HG02840 (cell line): ENCODE measurements at regions not wholly inside any gene's neighbourhood (a gene's known extent, or its start where the extent isn't known, plus 50 kb on each side); places are given as distances from the start of the nearest gene placed in this dataset.

ENCODE experiments used
- ATAC-seq: cut with Tn5 transposase; IDR thresholded peaks from one replicate; pipeline ENCODE4 v1.9.1; 2021; ENCODE audit warnings: mild to moderate bottlenecking, moderate library complexity, moderate number of reproducible peaks; ENCODE audit not compliant: unreplicated experiment, low FRiP score

DNA sequence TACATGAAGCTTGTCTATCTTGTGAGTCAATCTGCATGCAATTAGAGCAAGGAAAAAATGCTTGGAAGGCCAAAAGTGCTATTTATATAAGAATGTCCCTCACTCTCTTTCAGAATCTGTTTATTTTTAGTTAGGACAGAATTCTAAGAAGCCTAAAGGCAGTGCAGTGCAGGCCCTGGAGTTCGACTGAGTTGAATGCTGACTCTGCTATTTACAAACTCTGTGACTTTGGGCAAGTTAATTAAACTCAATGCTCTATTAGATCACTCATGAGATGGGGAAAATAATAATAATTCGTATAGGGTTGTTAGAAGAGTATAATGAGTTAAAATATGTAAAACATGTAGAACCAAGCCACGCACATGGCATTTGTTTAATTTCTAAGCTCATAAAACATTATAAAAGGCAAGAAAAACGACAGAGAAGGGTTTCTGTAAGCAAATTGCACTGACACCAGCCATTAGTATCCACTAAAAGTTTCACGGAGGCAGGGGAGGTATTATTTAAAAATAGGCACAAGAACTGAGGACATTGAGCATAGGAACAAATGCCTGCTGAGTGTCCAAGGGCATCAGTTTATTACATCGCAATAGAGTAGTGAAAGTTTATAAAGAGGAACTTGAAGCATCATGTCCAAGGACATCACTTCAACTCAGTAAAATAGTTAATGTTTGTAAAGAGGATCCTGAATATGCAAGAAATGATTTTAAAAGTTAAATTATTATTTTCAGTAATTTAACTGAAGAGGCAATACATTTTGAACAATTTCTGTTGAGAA, 115.0 kb upstream of the INPP4B start:
- no peak for ATAC-seq

DNA sequence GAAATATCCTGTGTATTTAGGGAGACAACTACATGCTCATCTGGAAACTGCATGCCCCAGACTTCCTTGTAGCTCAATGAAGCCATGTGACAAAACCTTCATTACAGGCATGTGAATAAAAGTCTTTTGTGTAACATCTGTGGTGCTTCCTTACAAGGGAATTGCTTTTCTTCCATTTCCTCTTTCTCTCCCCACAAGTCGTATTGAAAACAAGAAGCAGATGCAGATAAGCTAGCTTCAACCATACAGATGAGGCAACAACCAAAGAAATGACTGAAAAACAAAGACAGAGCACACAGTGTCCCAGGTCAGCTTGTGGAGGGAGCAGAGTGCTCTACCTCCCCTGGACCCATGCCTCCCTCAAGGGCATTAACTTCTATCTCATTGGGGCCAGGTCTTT, 115.8 kb upstream of the INPP4B start:
- ATAC-seq, result no peak

DNA sequence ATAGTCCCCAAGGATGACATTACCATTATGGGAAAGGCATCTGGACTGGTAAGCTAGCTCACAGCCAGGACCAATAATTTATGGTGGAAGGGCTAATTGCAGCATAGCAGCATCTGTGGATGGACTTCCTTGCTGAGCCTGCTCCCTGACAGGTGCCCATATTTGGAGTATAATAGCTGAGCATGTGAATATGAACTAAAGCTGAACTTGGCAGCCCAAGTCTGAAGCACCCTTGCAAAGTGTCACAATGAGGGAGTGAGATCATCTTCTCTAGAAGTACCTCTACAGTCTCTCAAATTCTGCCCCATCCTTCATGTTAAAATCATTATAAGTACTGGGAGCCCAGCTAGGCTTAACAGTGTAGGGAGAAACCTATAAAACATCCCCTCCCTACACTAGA, 128.2 kb upstream of the INPP4B start:
- ATAC-seq, result no peak

DNA sequence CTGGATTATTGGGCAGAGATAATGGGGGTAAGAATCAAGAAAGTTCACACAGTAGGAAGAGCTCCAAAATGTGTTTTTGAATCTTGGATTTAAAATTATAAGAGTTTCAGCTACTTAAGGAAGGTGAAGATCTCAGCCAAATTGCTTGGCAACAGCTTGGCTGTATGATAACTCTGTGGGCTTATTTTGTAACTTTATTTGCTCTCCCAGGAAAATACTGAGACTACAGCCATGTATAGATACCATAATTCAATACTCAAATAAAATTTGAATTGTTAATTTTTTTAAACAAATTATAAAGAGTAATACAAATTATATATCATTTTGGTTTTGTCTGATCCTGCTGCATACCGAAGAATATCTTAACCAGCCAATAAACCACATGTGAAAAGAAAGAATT, 129.5 kb upstream of the INPP4B start:
- no peak for ATAC-seq

DNA sequence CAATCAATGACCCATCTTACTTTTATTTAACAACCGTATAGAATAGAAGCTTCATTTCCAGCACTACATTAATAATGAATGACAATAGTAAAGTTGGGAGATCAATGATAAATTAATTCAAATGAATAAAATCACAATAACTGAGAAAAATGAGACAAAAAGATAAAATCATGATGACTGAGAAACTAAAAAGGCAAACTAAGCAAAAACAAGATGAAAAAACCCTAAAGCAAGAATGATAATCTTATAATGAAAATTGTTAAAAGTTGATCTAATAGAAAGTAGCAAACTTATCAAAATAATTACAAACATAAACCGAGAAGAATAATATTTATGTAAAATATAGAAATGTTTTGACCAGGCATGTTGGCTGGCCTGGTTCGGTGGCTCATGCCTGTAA, 130.4 kb upstream of the INPP4B start:
- no peak for ATAC-seq

DNA sequence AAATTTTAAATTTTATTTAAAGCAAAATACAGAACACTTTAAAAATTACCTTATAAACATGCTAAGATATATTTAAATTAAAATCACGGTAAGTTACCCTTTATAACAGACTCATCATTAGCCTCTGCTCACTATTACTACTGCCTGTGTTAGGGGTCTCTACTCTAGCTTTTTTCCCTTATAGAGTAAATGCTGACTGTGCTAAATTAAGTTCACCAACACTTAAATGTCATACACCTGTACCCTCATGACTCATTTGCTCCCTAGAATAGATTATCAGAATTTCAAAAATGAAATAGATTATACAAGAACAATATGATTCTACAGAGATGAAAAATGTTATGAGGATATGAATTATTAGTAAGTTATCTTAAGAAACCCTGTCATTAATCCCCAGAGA, 131.1 kb upstream of the INPP4B start:
- no peak for ATAC-seq

DNA sequence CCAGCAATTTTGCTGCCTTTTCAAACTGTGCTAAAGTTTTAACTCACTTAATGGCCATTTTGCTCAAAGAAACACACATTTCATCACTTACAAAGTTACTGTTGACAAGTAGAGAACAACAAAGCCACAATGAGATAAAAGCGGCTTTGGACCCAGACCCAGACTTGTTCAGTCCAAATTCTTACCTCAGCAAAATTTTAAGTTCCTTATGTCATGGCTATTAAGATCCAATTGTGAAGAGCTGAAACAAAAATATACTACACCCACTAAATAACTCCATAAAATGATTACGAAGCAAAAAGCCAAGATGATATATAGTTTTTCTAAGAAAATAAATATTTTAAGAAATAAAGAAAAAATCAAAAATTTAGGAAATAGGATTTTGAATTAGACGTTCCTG, 137.0 kb upstream of the INPP4B start:
- no peak for ATAC-seq

DNA sequence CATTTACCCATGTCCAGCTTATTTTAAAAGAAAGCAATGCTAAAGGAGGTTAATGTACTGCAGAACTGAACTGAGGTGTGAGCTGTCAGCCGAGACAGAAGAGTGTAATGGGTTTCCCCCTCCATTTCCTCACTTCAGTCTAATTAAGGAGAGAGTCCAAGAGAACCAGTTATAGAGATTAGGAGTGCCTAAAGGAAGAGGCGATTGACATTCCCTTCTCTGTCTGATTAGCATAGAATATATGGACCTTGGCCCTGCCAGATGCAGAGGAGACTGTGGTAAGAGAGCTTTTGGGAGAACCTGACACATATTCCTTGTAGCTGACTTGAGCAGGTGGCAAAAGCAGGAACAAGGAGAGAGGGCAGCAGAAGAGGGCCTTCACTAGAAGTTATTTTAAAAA, 137.5 kb upstream of the INPP4B start:
- no peak for ATAC-seq

DNA sequence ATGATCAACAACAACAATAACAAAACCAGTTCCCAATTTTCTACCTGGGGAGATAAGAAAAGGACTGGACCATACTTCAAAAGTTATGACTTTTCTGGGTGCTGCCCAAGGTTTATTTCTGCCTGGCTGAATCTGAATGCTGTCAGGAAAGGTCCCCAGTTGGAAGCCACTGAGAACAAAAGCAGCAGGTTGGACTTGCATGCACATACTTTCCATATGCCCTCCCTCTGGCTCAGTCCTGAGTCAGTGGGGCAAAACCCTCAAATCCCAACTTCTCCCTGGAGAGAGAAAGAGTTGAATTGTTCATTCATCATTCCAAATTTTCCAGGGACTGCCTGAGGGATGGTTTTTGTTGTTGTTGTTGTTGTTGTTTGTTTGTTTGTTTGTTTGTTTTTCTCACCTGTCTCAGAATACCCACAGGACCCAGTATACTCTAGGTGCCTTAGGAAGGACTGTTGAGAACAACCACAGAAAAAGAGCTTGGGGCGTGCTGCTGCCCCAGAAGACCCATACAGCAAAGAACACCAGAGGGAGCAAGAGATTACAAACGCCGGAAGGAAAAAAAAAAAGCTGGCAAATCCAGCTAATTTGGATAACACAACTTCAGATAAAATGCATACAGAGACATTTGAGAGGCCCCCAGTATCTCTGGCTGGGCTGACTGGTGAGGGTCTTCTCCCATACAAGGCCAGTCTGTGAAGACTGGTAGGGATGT, 138.9 kb upstream of the INPP4B start:
- ATAC-seq, result no peak

DNA sequence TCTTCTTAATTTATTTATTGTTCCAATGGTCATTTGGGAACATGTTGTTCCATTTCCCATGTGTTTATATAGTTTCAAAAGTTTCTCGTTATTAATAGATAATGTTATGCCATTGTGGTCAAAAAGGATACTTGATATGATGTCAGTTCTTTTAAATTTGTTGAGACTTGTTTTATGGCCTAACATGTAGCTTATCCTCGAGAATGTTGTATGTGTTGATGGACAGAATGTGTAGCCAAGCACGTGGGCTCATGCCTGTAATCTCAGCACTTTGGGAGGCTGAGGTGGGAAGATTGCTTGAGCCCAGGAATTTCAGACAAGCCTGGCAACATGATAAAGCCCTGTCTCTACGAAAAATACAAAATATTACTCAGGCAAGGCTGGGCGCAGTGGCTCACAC, 168.5 kb upstream of the USP38 start:
- ATAC-seq, result no peak

DNA sequence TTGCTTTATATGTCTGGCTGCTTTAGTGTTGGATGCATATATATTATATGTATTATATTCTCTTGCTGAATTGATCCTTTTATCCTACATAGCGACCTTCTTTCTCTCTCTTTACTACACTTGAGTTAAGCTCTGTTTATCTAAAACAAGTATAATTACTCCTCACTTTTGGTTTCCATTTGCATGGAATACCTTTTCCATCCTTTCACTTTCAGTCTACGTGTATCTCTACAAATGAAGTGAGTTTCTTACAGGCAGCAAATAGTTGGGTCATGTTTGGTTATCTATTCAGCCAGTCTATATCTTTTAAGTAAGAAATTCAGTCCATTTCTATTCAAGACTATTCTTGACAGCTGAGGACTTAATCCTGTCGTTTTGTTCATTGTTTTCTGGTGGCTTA, 167.5 kb upstream of the USP38 start:
- ATAC-seq, result no peak

DNA sequence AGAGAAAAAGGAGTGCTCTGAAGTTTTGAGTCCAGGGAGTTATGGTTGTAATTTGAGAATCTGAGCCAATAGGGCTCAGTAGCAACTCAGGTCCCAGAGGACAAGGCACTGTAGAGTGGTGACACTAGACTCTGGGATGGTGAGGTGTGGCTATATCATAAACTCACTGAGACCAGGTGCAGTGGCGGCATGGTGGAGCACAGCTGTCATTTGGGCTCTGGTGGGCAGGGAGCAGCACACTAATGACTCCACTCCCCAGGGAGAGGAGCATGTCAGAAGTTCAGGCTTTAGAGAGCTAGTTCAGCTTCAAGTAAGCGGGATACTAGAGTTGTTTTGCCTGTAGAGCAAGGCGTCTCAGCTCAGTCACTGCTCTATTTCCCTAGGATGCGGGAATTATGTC, 165.4 kb upstream of the USP38 start:
- no peak for ATAC-seq

DNA sequence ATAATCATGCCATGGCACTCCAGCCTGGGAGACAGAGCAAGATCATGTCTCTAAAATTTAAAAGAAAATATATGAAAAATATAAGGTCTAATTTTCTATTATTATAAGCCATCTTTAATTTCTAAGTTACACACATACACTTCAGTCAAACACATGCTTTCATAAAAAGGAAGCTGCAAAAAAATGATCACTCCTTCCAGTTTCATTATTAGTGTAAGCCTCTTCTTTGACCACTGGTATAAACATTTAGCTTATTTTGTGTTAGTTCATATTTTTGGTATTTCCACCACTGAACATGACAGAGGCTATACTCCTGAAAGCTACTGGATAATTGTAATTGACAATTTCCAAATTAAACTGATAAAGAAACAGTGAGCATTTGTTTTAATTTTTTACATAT, 163.3 kb upstream of the USP38 start:
- peak; percentile 72 for ATAC-seq

DNA sequence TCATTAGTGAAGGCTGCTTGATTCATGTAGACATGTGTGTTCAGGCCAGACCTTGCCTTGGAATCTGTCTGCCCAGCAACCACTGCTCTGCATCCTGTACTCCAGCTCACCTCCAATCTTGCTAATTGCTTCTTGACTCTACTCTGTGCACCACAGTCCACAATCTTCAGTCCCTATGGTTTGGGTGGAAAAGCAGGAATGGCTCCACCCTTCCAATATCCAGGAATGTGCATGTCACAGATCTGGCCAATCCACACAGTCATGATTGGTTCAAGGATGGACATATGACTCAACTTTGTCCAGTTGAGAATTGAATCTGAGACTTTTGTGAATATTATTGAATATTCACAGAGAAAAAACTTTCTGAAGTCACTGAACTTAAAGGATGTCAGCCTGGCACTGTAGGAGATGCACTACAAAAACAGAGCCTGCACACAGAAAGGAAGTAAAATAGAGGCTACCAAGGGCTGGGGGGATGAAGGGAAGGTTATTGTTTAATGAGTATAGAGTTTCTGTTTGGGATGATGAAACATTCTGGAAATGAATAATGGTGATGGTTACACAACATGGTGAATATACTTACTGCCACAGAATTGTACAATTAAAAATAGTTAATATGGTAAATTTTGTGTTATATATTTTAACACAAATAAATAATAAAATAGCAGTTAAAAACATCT, 161.3 kb upstream of the USP38 start:
- ATAC-seq, result peak; percentile 35

DNA sequence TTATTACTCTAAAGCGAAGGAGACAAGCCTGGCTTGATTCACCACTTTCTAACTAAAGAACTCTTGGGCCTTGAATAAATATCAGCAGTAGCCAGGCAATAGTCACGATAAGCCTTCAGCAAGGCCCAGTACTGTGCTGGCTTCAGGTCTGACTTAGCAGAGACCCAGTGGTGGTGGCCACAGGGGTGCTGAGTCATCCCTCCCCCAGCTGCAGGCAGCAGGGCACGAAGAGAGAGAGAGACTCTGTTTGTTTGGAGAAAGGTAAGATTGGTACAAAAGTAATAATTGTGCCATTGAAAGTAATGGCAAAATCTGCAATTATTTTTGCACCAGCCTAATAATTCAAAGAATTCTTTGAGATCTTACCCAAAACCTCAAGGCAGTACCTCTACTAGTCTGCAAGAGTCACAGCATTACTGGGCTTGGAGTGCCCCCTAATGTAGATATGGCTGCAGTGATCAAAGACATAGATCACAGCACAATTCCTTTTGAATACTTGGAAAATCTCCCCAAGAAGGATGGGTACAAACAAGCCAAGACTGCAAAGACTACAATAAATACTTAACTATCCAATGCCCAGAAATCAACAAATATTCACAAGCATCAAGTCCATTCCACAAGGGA, 159.5 kb upstream of the USP38 start:
- peak; percentile 45 for ATAC-seq

DNA sequence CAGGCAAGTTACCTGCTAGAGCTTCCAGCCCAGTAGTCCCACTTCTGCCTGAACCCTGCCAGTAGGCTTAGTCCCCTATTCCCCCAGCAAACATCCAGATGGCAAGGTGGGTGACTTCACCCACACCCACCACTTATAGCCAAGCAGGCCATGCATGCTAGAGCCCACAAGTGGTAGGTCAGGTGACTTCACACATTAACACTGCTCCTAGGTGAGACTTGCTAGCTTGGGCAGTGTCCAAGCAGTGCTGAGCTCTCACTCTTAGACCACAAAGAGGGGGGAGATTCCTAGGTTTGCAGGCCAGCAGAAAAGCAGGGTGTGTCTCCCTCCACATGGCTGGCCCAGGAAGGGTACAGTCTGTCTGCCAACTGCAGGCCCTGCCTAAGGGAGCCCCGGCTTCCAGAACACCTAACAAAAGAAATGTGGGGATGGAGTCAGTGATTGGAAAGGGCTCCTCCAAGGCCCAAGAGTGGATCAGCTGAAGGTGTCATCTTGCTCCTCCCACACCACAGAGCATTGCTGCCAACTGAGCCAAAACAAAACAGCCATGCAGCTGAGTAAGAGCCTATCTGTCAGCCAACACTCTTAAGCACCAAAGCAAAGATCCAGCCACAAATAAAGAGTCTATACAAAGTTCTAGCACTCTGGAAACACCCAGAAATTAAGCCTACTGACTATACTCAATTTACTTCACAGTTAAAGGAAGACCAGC, 158.1 kb upstream of the USP38 start:
- no peak for ATAC-seq

DNA sequence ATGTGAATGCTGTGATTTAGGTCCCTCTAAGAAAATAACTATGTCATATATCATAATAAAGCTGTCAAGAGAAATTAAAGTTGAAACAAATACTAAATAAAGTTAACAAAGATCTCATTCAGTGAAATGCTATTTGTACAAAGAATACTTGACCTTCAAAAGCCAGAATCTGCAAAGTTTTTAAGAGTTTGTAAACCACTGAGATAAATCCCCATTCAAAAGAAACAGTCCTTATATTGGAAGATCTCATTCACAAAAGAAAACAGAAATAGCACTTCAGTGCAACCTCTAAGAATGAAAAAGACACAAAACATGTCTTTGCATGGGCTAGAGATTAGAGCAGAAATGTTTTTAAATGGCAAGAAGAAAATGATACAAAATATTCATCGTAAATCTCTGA, 149.1 kb upstream of the USP38 start:
- no peak for ATAC-seq

DNA sequence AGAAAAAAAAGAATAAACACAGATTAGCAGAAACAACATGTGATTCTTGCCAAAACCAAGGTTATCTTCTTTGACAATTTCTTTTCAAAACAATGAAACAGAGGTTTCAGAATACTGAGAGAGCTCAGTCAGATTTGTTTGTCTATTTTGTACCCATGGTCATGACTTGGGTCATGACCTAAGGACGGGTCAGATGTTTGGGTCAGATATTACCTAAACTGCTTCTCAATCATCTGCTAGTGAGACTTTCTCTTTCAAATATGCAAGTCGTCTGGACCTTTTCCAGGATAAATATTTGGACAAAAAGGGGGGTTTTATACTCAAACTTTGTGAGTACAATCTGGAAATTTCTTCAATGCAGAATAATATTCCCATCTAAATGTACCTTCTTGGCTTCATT, 148.3 kb upstream of the USP38 start:
- no peak for ATAC-seq

DNA sequence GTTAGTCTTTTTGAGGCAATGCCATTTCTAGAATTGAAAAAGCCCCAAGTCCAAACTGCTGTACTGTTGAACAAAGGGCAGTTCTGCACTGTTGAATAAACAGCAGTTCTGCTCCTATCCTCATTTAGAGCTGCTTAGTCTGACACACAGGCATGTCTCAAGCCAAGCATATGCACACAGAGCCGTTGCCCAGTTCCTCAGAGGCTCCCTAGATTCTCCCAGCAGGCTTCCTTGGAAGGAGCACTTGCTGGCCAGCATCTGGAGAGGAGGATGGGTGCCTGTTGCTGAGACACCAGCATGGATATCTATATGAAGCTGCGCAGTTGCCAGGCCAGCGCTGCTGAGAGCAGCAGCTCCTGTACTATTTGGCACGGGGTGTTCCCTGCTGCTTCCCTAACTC, 138.3 kb upstream of the USP38 start:
- ATAC-seq, result no peak

DNA sequence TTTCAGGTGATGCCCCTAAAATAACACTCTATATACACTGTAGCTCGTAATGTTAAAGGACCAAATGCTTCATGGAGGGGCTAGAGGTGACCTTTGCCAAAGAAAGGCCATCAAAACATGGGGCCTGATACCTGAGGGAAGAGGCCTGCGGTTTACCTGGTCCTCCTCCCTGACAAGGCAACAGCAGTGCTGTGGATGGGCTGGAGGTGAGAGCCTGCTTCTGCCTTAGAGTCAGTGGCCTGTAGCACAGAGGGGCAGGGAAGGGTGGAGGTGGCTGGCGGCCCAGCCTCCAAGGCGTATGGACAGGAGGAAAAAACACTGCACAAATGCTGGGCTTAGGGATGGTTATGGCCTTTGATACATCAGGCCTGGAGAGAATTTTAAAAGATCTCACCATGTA, 137.8 kb upstream of the USP38 start:
- ATAC-seq, result no peak

DNA sequence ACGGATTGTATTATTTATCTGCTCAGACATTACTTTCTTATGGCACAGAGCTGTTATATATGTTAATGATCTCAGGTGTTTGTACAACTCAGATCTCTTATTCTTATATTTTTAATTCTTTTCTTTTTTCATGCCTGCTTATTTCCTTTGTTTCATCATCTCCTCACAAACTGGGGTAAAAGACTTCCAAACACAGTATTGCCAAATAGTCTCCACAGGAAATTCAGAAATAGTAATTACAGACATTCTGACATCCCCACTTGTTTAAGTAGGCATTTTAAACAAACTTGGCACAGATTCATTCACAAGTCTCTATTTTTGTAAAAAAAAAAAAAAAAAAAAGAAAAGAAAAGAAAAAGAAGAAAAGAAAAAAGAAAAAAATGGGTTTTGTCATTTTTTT, 129.7 kb upstream of the USP38 start:
- ATAC-seq, result no peak
